Cardiac fibroblast (primary cell): ENCODE measurements at regions not wholly inside any gene's neighbourhood (a gene's known extent, or its start where the extent isn't known, plus 50 kb on each side); places are given as distances from the start of the nearest gene placed in this dataset.

ENCODE experiments used
- DNase-seq, 2 donors: peaks; one replicate each; pipeline versions ENCODE4 v3.0.0 to v3.0.0-alpha.2; 2010; ENCODE audit warnings: low read depth in 2 of 2
- H3K4me3 ChIP-seq, 2 donors: replicated peaks in 1 of 2; 1 replicate in 1 of 2; 2 replicates in 1 of 2; pipeline ENCODE4 v1.5.1; 2011; ENCODE audit warnings: low read depth in 2 of 2, low read length in 2 of 2, mild to moderate bottlenecking in 2 of 2, moderate library complexity in 1 of 2
- TF ChIP-seq, protein P1 (sequence below): IDR thresholded peaks from one replicate; pipeline ENCODE4 v1.5.1; 2011; ENCODE audit warnings: low read depth, mild to moderate bottlenecking, low read length, inconsistent platforms

- H3K4me3 ChIP-seq = no peak overlapping the region
- TF ChIP-seq, protein P1, sequence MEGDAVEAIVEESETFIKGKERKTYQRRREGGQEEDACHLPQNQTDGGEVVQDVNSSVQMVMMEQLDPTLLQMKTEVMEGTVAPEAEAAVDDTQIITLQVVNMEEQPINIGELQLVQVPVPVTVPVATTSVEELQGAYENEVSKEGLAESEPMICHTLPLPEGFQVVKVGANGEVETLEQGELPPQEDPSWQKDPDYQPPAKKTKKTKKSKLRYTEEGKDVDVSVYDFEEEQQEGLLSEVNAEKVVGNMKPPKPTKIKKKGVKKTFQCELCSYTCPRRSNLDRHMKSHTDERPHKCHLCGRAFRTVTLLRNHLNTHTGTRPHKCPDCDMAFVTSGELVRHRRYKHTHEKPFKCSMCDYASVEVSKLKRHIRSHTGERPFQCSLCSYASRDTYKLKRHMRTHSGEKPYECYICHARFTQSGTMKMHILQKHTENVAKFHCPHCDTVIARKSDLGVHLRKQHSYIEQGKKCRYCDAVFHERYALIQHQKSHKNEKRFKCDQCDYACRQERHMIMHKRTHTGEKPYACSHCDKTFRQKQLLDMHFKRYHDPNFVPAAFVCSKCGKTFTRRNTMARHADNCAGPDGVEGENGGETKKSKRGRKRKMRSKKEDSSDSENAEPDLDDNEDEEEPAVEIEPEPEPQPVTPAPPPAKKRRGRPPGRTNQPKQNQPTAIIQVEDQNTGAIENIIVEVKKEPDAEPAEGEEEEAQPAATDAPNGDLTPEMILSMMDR = no peak
- DNase-seq = peak in 1 of 2 donors; percentile 65
Measured at GRCh38 chr18:73758446-73758845, 389.2 kb downstream of the FBXO15 start.

DNA sequence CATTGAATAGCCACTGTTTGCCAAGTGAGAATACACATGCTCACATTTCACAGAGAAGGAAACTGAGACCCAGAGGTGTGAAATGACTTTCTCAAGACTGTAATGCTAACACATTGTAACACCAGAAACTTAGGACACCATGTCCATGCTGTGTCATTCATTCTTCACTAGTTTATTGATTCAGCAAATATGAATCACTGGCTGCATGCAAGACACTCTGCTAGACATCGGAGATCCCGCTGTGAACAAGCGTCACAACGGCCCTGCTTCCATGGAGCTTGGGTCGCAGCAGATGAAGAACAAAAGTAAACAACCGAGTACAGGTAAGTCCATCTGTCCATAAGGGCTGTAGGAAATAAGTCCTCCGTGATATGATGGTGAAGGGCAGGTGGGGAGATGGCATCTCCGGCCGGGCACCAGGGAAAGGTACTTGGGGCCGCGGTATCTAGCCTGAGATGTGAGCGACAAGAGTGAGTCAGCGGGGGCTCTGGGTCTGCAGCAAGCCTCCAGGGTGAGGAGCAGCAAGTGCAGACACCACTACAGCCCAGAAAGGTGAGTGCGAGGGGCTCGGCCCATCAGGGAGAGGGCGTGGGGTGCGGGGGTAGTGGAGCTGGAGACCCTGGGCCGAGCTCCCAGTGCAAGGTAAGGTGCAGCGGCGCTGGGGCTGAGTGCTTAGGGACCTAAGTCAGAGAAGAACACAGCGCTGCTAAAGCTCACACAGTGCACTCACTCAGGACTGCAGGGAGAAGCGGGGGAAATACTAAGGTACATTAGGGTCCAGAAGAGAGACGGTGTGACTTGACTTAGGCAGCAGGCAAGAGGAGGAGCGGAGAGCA is 391.2 kb downstream of the FBXO15 start:
- TF ChIP-seq, protein P1 = no peak
- no peak overlapping the region for H3K4me3 ChIP-seq
- DNase-seq = no peak

DNA sequence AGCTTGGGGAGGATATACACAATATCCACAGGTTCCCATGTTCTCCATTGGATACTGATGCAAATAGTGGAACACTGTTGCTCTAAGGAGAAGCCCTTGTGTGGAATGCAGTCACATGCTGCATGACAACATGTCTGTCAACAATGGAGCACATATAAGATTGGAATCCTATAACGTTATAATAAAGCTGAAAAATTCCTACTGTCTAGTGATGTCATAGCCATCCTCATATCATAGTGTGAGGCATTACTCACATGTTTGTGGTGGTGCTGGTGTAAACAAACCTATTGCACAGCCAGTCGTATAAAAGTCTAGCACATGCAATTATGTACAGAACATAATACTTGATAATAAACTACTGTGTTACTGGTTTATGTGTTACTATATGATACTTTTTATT is 394.7 kb downstream of the FBXO15 start:
- DNase-seq = peak; percentile 20 to 33
- TF ChIP-seq, protein P1 = no peak
- no peak overlapping the region for H3K4me3 ChIP-seq

DNA sequence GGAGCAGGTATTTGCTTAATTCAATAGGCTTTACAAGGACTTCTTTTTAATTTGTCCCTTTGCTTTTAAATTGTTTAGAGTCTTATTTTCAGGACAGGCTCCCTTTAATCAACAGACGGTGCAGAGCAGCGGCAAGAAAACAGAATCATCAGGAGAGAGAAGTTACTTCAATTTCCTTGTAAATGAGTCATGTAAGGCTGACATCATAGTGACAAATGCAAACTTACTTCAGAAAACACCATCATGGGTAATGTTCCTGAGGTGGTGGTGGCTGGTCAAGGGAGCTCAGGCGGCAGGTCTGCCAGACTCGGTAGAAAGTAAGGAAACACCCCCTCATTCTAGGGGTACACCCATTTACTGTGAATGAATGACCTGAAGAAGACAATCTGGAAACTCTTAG is 395.1 kb downstream of the FBXO15 start:
- H3K4me3 ChIP-seq = no peak overlapping the region
- TF ChIP-seq, protein P1 = no peak
- peak; percentile 47 to 82 for DNase-seq

DNA sequence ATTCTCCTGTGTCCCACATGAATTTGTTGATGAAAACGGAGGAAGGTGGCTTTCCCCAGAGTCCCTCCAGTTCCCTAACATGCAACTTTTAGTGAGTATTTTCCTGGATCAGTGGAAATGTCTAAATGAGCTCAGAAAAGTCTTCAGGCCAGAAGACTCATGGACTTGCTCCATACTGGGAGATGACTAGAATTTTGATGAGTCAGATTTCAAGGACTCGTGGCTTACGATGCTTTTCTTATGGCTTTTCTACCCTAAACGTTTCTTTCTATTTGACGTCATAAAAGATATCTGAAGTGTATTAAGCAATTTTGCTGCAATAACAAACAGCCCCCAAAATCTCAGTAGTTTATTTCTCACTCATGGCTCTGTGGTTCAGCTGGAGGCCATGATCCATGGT is 397.6 kb downstream of the FBXO15 start:
- TF ChIP-seq, protein P1 = no peak
- no peak for DNase-seq
- no peak overlapping the region for H3K4me3 ChIP-seq

DNA sequence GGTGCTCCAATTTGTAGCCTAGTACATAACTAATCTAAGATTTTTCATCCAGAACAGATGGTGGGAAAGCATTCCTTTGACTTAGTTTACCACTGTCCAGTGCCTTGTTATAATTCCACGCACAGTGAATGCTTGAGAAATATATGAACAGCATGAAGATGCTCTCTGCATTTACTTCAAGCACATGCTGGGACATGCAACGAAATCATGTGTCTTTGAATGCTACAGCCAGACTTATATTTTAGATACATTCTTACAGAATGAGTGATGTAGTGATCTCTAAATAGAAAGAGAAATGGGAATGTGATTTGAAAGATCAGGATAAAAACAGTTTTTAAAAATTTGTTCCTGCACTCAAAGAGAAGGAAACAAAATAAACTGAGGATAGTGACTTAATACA is 398.3 kb downstream of the FBXO15 start:
- TF ChIP-seq, protein P1 = no peak
- H3K4me3 ChIP-seq = no peak overlapping the region
- DNase-seq = no peak
